PC-9 (cell line): ENCODE measurements at regions not wholly inside any gene's neighbourhood (a gene's known extent, or its start where the extent isn't known, plus 50 kb on each side); places are given as distances from the start of the nearest gene placed in this dataset.

Experiments
- BruUV-seq: library from RNA; stranded (reverse); fragments of 400-500 nt; replicated peaks from 2 replicates; lab custom pipeline; 2021; lab: Mats Ljungman, UMichigan
- CTCF ChIA-PET: fragments of 300-600 bp; sonication (Branson Sonifier 250); formaldehyde crosslinking; loops from one replicate; lab custom pipeline; 2022; ENCODE audit warnings: antibody characterized with exemption; lab: Charles Lee
- POLR2A ChIA-PET: fragments of 300-600 bp; sonication (Branson Sonifier 250); formaldehyde crosslinking; loops from one replicate; lab custom pipeline; 2022; ENCODE audit warnings: antibody characterized with exemption; ENCODE audit not compliant: unreplicated experiment; lab: Charles Lee
- DNase-seq, 2 experiments: peaks; one replicate each; pipeline versions ENCODE4 v3.0.0 to v3.0.0-alpha.2; 2015 to 2022; ENCODE audit warnings: mixed read lengths in 1 of 2
- H2AFZ ChIP-seq: fragments of 200-600 bp; sonication (generic); 2 replicates; pipeline ENCODE4 v1.8.1; 2017; ENCODE audit warnings: antibody characterized with exemption
- H3F3A ChIP-seq: fragments of 200-600 bp; sonication (generic); 2 replicates; pipeline ENCODE4 v1.8.1; 2017; ENCODE audit warnings: antibody characterized with exemption, mild to moderate bottlenecking, low read depth; ENCODE audit not compliant: insufficient read depth
- H3K27ac ChIP-seq: fragments of 200-600 bp; sonication (generic); 2 replicates; pipeline ENCODE4 v1.6.1; 2016; ENCODE audit warnings: mixed run types
- H3K27me3 ChIP-seq: fragments of 200-600 bp; sonication (generic); 2 replicates; pipeline ENCODE4 v1.6.1; 2016; ENCODE audit warnings: low read depth, mixed run types; ENCODE audit not compliant: insufficient read depth
- H3K36me3 ChIP-seq: fragments of 200-600 bp; sonication (generic); 2 replicates; pipeline ENCODE4 v1.6.1; 2016; ENCODE audit warnings: low read depth, mixed run types
- H3K4me1 ChIP-seq: fragments of 200-600 bp; sonication (generic); replicated peaks from 2 replicates; pipeline ENCODE4 v1.6.1; 2016; ENCODE audit warnings: mixed run types; ENCODE audit not compliant: insufficient read depth
- H3K4me2 ChIP-seq: fragments of 200-600 bp; sonication (generic); 2 replicates; pipeline ENCODE4 v1.6.1; 2017; ENCODE audit warnings: mixed run types
- H3K4me3 ChIP-seq: fragments of 200-600 bp; sonication (generic); 2 replicates; pipeline ENCODE4 v1.6.1; 2016; ENCODE audit warnings: mixed run types
- H3K79me2 ChIP-seq: fragments of 200-600 bp; sonication (generic); 2 replicates; pipeline ENCODE4 v1.6.1; 2017; ENCODE audit warnings: low read depth, mixed run types
- H3K9me2 ChIP-seq: fragments of 200-600 bp; sonication (generic); 2 replicates; pipeline ENCODE4 v1.8.1; 2017; ENCODE audit warnings: mild to moderate bottlenecking; ENCODE audit not compliant: insufficient read depth
- H3K9me3 ChIP-seq: fragments of 200-600 bp; sonication (generic); 2 replicates; pipeline ENCODE4 v1.8.1; 2016; ENCODE audit warnings: low read depth; ENCODE audit not compliant: insufficient read depth
- H4K20me1 ChIP-seq: fragments of 200-600 bp; sonication (generic); 2 replicates; pipeline ENCODE4 v1.8.1; 2017; ENCODE audit not compliant: insufficient read depth
- CTCF ChIP-seq: fragments of 200-600 bp; sonication (generic); conservative IDR thresholded peaks from 2 replicates; pipeline ENCODE4 v1.6.1; 2017; ENCODE audit warnings: mixed run types, antibody characterized with exemption, mild to moderate bottlenecking, moderate library complexity
- EZH2 ChIP-seq: fragments of 200-600 bp; sonication (generic); IDR thresholded peaks from 2 replicates; pipeline ENCODE4 v1.8.0; 2017; ENCODE audit warnings: antibody characterized with exemption, low read depth
- intact Hi-C: fragments of 100-400 bp; cut with micrococcal nuclease; formaldehyde crosslinking; loops from one replicate; pipeline ENCODE4 v1.10.0; 2022; ENCODE audit not compliant: unreplicated experiment

- Histone ChIP-seq H3K36me3 (no peaks in the 10 kb centered on the region), H3F3A (no peaks in the 10 kb centered on the region), H3K27me3 (no peaks in the 10 kb centered on the region), H3K4me1 (peaks cover 16% of the 10 kb centered on the region), H2AFZ (no peak overlapping the region; the same call in 1 of the 2 replicates), H3K9me3 (no peaks in the 10 kb centered on the region), H3K4me3 (no peak overlapping the region), H3K79me2 (no peaks in the 10 kb centered on the region), H3K27ac (no peak overlapping the region), H4K20me1 (no peaks in the 10 kb centered on the region), H3K4me2 (no peak overlapping the region), H3K9me2 (0 out of 2 replicates have a peak, but pooled peaks cover 7% of the 10 kb centered on the region)
- no peak for DNase-seq
- intact Hi-C loops, result no loop called here
- CTCF ChIA-PET, result no interaction called here
- no peak for TF ChIP-seq CTCF
- no peak for TF ChIP-seq EZH2
- POLR2A ChIA-PET, result no interaction called here
- BruUV-seq, result no TSS peak
Measured at GRCh38 chr5:125416055-125416454, 669.6 kb upstream of the ZNF608 start.

DNA sequence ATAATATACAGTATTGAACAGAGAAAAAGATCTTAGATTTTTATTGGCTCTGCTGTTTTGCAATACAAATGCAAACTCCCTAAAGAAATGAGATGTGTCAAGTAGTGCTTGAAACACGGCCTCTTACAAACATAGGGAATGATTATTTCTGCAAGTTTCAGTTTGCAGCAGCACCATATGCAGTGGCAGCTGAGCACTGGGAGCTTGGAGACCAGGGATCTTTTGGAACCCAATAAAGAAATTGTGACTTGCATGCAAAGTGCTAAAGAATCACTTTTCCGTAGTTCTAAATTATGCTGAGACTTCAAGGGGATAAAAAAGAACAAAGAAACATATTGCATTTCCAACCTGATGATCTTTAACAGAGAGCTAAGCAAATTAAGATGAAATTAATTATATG is 674.6 kb upstream of the ZNF608 start:
- Histone ChIP-seq H3K4me2 (no peak overlapping the region), H3K27ac (no peak overlapping the region), H3K9me2 (0 out of 2 replicates have a peak, but pooled peaks cover 7% of the 10 kb centered on the region), H3K4me1 (no peaks in the 10 kb centered on the region), H3F3A (no peaks in the 10 kb centered on the region), H3K36me3 (no peaks in the 10 kb centered on the region), H3K9me3 (no peaks in the 10 kb centered on the region), H4K20me1 (no peaks in the 10 kb centered on the region), H3K27me3 (no peaks in the 10 kb centered on the region), H3K4me3 (no peak overlapping the region), H2AFZ (no peak overlapping the region), H3K79me2 (no peaks in the 10 kb centered on the region)
- ChIA-PET POLR2A (no interaction called here), CTCF (no interaction called here)
- DNase-seq, result no peak
- BruUV-seq, result no TSS peak
- TF ChIP-seq CTCF (no peak), EZH2 (no peak)
- intact Hi-C loops, result no loop called here

DNA sequence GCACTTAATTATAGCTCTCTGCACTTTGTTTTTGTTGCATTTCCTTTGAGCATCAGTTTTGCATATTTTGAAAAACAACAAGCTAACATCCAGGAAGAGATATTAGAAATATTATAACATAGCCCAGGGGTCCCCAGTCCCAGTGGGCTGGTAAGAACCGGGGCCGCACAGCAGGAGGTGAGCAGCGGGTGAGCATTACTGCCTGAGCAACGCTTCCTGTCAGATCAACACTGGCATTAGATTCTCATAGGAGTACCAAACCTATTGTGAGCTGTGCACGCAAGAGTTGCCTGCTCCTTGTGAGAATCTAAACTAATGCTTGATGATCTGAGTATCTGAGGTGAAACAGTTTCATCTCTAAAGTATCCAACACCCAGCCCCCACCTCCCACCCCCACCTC is 675.9 kb upstream of the ZNF608 start:
- Histone ChIP-seq H3K27me3 (no peaks in the 10 kb centered on the region), H4K20me1 (no peaks in the 10 kb centered on the region), H2AFZ (no peak overlapping the region), H3K9me2 (no peaks in the 10 kb centered on the region), H3K27ac (no peak overlapping the region), H3K9me3 (no peaks in the 10 kb centered on the region), H3K79me2 (no peaks in the 10 kb centered on the region), H3K4me1 (no peaks in the 10 kb centered on the region), H3K36me3 (no peaks in the 10 kb centered on the region), H3K4me3 (no peak overlapping the region), H3F3A (no peaks in the 10 kb centered on the region), H3K4me2 (no peak overlapping the region)
- no peak for DNase-seq
- no TSS peak for BruUV-seq
- ChIA-PET POLR2A (interaction anchor here (0.6 kb wide), 1 partner anchor 398 kb away, joined by 6 read pairs; no protein-coding TSS in a partner anchor), CTCF (no interaction called here)
- intact Hi-C loops, result no loop called here
- TF ChIP-seq CTCF (no peak), EZH2 (no peak)
